CD4-positive, alpha-beta T cell treated with Interleukin-21 for 1 hour (primary cell): ENCODE measurements at regions not wholly inside any gene's neighbourhood (a gene's known extent, or its start where the extent isn't known, plus 50 kb on each side); places are given as distances from the start of the nearest gene placed in this dataset.
"Not testable (repeated sequence)": the region's sequence is repeated elsewhere in the genome, so short reads cannot be mapped to it uniquely, and the experiment has no call there.

Experiments
- DNase-seq: peaks from one replicate; pipeline ENCODE4 v3.0.0-alpha.2; 2020

DNA sequence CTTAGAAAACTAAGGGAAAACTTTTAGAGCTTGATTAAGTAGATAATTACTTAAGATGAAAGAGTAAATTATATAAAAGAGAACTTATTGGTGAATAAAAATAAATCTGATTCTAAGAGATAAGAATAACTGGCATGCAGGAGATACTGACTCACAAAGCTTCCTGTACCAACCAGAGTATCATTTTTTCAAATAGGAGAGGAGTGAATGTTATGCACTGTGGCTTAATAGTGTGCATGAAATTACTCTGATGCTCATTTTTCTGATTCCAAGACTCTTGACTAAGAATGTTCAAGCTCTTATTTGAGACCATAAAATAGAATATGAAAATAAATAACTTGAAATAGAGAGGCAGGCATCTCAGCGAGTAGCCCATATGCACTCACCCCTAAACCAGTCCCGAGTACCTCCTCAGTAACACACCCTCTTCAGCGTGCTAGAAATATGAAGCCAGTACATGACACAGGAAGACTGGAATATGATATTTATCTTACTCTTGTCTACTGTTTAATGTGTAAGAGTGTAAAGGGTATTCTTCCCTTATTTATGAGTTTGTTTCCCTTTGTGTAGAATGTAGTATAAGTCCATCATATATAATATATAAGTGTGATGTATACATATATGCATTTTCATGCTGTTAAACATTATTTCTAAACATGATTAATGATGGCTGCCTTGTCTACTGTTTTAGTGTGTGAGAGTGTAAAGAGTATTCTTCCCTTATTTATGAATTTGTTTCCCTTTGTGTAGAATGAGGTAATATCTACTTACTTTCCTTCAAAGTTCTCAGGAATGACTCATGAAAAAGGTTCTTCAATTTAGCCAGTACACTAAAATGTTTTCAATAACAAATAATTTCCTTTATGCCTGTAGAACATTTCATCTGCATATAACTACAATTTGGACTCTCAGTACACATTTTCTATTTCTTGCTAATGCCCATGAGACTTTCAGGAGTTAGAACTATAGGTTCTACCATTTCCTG, 99.2 kb upstream of the PALMD start:
- DNase-seq = no peak

DNA sequence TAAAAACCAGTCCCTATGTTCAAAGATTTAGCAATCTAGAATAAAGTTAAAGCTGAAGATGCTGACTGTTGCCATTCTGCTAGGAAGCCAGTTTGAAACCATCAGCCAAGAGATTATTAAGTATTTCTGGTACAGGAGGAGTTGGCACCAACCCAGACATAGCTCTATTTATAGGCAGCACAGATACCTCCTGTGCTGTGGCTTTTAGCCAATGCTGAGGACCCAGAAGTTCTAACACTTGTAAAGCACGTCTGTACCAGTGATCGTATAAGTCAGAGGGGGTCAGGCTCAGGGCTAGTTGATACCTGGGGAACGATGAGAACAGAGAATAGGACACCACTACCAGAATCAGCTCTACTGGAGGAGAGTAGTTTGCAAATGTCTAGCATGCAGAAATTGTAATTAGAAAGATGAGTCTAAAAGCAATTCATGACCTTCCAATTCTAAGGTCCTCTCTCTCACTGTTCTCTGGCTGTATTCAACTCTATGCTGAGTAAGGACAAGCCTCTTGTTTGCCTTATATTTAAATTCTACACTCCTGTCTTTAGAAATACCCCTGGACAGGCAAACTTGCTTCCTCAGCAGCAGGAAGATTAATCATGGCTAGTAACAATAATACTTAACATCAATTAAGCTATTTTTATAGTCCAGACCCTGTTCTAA, 96.8 kb upstream of the PALMD start:
- no peak for DNase-seq

- DNase-seq = no peak
These were observed 95.7 kb upstream of the PALMD start for GRCh38 chr1:99550198-99550597.

DNA sequence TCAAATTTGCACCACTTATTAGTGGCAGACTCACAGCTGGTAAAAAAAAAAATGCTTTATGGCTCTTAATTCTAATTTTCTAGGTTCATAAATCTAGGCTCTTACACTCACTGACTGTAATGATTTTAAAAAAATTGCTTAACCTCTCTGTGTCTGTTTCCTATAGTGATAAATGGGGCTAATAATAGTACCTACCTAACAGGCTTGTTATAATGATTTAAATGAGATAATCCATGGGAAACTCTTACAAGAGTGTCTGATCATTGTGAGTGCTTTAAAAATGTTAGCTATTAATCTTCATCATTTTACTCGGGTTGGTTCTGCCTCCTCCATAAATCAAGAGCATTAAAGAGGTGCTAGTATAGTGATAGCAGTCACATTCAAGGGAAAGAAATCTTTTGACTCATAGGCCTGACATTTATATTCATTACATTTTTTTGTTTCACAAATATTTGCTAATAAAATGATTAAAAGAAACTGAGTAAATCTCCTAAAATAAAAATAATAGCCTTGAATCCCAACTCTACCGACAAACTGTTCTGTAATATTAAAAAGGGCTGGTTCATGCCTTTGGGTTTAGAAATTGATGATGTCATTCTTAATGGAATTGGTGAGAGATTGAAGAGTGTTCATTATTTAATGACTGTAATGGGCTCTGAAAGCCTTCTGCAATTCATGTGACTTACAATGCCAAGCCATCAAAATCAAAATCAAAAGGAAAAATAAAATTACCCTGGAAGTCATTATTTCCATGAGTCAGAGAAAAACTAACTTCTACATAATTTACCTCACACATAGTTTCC, 93.9 kb upstream of the PALMD start:
- DNase-seq = no peak

DNA sequence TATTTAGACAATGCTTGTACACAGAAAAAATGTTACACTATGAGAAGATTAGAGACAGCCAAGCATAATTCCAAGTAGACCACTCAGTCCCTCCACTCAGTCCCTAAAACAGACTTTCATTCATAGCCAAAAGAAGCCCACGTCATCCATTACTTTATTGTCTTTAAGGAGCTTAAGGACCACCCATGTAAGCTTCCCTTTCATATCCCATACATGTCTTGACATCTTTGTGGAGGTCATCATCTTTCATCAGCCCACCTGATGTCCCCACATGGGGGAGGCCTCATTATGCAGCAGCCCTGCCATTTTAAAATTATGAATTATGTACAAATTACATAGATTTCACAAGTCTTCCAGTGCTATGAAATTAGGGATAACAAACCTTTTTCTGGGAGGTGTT, 92.6 kb upstream of the PALMD start:
- DNase-seq = no peak

DNA sequence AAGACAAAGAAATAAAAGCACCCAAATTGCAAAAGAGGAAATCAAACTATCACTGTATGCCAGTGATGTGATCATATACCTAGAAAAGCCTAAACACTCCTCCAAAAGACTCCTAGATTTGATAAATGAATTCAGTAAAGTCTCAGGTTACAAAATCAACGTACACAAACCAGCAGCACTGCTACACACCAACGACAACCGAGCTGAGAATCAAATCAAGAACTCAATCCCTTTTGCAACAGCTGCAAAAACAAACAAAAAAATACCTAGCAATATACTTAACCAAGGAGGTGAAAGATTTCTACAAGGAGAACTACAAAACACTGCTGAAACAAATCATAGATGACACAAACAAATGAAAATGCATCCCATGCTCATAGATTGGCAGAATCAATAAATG, 92.1 kb upstream of the PALMD start:
- not testable (repeated sequence) for DNase-seq

- DNase-seq = no peak
These were observed 91.2 kb upstream of the PALMD start for GRCh38 chr1:99554727-99555126.

DNA sequence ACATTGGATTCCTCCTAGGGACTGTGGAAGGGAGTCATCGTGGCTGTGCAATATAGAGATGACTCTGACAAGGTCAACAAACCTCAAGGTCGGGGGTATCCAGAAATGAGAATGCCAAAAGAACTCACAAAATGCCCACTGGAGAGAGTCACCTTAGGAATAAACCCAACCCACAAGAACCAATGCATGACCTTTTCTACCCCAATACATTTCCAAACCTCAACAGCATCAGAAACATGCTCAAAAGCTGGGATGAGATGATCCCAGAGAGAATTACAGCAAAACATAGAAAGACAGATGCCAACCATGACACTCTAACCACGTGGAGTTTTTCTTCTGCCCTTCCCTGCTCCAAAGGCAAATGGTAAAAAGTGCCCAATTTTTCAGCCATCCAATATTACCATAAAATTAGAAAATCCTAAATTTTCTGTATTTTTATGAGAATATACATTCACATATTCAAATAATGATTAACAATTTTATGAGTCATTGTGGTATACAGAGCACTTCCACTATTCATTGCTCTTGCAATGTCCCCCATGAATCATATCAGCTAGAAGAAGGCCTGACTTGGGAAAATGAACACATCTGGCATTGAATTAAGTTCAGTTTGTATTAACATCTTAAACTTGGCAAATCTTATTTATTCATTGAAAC, 88.2 kb upstream of the PALMD start:
- DNase-seq = no peak

- no peak for DNase-seq
These were observed 86.7 kb upstream of the PALMD start for GRCh38 chr1:99559166-99559565.

- DNase-seq = no peak
These were observed 85.5 kb upstream of the PALMD start for GRCh38 chr1:99560207-99561040.

DNA sequence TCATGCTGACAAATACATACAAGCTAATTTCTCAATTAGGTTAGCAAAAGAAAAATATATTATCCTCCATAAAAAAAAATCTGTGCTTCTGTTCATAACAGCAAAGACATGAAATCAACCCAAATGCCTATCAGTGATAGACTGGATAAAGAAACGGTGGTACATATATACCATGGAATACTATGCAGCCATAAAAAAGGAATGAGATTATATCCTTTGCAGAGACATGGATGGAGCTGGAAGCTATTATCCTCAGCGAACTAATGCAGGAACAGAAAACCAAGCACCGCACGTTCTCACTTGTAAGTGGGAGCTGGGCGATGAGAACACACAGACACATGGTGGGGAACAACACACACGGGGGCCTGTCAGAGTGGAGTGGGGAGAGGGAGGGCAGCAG, 84.0 kb upstream of the PALMD start:
- DNase-seq = no peak

DNA sequence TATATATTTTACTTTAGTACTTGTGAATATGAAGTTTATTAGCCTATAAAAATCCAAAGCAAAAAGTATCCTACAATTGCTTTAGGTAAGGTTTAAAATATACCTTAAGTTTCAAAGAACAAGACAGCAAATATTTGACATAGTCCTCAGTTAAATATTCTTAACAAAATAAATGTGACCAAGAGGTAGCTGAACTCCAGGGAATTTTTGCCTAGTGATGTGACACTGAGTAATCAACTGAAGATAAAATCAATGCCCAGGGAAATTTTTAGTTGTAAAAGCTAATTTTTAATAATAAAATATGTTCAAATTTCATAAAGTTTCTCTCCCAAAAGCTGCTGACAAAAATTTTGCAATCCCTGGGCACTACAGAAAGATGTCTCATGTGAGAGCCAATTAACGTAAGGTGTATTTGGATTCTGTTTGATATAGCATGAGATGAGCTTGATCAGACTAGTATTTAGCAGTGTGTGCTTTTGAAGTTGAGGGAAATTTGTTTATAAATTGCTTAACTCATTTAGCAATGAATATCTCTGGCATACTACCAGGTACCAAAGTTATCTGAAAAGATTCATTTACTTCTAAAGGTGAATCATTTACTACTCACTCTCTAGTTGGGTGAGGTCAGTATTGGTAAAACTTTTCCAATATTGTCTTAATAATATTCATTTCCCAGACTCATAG, 80.2 kb upstream of the PALMD start:
- DNase-seq = no peak

DNA sequence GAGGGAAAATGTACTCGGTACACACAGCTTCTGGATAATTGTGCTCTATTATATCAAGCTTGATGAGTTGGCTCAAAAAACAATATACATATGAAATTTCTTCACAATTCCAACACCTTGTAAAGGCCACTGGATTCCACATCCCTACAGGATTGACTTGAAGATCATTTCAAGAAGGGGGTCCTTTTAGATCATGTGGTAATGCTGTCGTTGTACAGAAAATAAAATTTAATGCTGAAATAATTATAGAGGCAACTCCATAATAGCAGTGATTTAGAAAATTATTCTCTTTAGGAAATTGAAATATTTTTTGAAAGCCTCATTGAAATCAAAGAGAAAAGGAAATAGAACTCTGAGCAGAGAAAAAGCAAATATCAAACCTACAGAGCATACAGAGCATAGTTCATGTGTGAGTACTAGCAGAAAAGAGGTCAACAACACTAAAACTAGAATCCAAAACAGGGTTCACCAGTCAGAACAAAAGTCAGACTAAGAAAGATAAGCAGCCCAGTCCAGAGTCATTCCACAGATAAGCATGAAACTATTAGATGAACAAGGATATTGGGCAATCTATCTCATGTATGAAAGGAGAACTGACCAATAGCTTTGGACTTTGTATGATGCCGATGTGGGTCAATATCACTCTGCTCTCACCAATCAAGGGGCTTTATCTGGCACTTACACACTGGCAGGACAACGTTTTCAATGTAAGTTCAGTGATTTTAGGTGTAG, 79.5 kb upstream of the PALMD start:
- DNase-seq = no peak

DNA sequence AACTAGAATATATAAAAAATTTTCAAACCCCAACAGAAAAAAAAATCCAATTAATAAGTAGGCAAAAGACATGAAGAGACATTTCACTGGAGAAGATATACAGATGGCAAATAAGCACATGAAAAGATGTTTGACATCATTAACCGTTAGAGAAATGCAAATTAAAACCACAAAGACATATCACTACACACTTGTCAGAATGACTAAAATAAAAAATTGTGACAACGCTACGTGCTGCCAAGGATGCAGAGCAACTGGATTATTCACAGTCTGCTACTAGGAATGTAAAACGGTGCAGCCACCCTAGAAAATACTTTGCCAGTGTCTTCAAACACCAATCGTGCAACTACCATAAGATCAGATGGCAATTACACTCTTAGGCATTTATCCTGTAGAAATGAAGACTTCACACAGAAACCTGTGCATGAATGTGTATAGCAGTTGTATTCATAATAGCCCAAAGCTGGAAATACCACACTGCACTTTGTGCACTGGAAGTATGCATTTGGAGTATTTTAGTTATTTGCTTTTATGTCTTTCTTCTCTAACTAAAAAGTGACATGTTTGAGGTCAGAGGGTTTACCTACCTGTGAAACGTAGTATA, 75.3 kb upstream of the PALMD start:
- no peak for DNase-seq

DNA sequence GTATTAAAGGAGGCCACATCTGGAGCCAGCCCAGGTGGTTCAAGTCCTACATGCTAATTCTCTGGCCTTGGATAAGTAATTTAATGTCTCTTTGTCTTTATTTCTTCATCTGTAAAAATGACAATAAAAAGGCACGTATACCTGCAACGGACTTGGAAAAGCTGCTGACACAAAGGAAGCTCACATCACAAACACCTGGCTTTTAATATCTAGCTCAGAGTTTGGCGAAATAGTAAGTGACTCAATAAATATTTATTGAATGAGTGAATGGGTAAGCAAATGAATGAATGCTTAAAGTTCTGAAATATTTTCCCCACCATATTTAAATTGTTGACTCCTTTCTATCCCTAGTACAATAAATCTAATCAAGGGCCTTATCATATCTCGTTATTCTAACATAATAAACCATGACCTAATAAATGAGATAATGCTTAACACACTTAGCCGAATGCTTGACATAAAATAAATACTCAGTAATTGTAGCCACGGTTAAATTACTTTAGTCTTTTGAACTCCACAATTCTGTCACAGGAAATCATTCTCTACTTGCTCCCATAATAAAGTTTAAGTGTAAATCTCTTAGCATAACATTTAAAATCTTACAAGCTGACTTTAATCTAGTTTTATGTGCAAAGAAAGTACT, 74.7 kb upstream of the PALMD start:
- DNase-seq = no peak

DNA sequence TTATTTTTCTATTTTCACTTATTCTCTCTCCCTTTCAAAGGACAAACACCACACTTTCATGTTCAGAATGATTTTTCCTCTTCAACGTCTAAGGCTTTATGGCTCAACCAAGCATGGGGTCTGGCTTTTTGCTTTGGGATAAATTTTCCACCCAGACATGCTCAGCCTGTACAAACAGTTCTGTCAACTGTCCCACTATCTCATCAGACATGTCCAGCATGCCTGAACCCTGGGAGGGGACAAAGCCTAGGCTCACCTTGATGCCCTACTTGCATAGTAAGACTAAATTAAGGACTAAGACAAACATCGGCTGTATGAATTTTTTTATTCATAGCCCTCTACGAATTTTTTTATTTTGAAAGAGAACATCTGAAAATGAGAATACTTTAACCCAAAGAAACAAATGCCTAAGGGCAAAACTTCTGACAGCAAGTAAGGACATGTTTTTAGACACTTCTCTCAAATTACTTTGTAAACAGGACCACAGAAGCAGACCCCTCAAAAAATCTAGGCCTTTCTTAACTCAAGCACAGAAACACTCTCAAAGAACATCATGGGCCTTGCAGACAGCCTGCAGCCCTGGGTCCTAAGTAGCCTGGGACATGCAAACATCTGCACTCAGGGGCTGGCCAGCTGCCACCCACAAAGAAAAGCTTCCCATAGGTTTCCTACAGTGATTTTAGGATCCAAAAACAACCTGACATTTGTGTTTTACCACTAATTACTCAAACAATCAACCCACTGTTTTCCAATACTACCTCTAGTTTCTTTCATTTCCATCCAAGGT, 72.3 kb upstream of the PALMD start:
- no peak for DNase-seq

DNA sequence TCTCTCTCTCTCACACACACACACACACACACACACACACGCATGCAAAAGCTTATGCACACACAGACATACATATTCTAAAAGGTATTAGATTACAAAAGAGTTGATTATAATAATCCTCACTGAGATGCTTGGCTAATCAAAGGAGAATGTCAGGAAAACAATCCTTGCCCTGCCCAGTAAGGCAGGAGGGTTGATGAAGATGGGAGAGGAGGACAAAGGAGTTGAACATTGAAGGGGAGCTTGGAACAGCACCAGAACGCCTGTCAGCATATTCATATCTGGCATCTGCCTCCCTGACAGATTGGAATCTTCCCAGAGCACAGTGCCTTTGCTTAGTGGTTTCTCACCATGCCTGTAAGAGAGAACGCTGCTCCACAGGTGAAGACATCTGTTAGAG, 68.6 kb upstream of the PALMD start:
- no peak for DNase-seq

DNA sequence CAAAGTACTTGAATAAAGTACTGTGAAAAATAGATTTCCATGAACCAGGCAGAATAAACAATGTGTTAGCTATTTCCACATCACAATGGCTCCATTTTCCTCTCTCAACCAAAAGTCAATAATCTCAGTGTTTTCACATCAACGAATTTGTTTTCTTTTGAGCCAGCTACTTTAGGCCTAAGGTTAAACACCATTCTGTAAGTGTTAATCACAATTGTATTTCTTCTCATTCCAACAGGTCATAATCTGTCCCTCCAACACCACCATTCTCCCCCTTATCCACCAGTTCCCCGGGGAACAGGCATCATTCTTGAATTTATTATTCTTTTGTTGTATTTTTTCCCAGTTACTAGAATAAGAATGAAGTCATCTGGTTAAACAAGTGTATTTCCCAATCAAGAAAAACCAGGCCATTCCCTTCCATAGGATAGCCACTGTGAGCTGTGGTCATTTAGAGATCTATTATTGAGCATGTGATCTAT, 66.2 kb upstream of the PALMD start:
- DNase-seq = no peak

GRCh38 chr1:99580451-99580850, 65.5 kb upstream of the PALMD start:
- DNase-seq = no peak
